IMR-90 (cell line): ENCODE measurements at regions not wholly inside any gene's neighbourhood (a gene's known extent, or its start where the extent isn't known, plus 50 kb on each side); places are given as distances from the start of the nearest gene placed in this dataset.

Experiments used
- ATAC-seq: fragments of 200-7000 bp; cut with Tn5 transposase; 2 replicates; pipeline ENCODE4 v1.9.1; 2020; ENCODE audit warnings: low read depth, mild to moderate bottlenecking, moderate library complexity
- BruUV-seq: library from RNA; stranded (reverse); fragments of 400-500 nt; replicated peaks from 2 replicates; lab custom pipeline; 2021; lab: Mats Ljungman, UMichigan
- CTCF ChIA-PET: fragments of 300-600 bp; formaldehyde crosslinking; extraction: SDS; loops from one replicate; lab custom pipeline; 2021; ENCODE audit warnings: antibody characterized with exemption; lab: Yijun Ruan, JAX
- POLR2A ChIA-PET: fragments of 300-600 bp; sonication (Branson Sonifier 250); formaldehyde crosslinking; loops from one replicate; lab custom pipeline; 2022; ENCODE audit warnings: antibody characterized with exemption; ENCODE audit not compliant: unreplicated experiment; lab: Charles Lee
- DNase-seq: peaks from one replicate; pipeline ENCODE4 v3.0.0; 2013
- H2AFZ ChIP-seq: replicated peaks from 2 replicates; pipeline ENCODE3; 2013; ENCODE audit warnings: low read length, mild to moderate bottlenecking; ENCODE audit not compliant: poor library complexity
- H2AK5ac ChIP-seq: 2 replicates; pipeline ENCODE4 v1.6.1; 2013; ENCODE audit warnings: low read depth, low read length, inconsistent platforms
- H2AK9ac ChIP-seq: replicated peaks from 2 replicates; pipeline ENCODE3; 2013; ENCODE audit warnings: mild to moderate bottlenecking, low read depth, low read length, moderate library complexity; ENCODE audit not compliant: poor library complexity
- H2BK120ac ChIP-seq: 2 replicates; pipeline ENCODE4 v1.6.1; 2013; ENCODE audit warnings: low read depth, low read length, inconsistent platforms
- H2BK15ac ChIP-seq: 3 replicates; pipeline ENCODE4 v1.6.1; 2013; ENCODE audit warnings: low read depth, low read length, inconsistent platforms
- H2BK20ac ChIP-seq: 2 replicates; pipeline ENCODE4 v1.6.1; 2013; ENCODE audit warnings: low read depth, mild to moderate bottlenecking, inconsistent platforms, low read length, moderate library complexity
- H2BK5ac ChIP-seq: 2 replicates; pipeline ENCODE4 v1.6.1; 2013; ENCODE audit warnings: mild to moderate bottlenecking, low read depth, low read length, inconsistent platforms; ENCODE audit not compliant: poor library complexity, severe bottlenecking
- H3K14ac ChIP-seq: replicated peaks from 2 replicates; pipeline ENCODE4 v1.6.1; 2013; ENCODE audit warnings: low read depth, low read length, inconsistent platforms
- H3K18ac ChIP-seq: 2 replicates; pipeline ENCODE4 v1.6.1; 2013; ENCODE audit warnings: low read depth, low read length, control low read depth
- H3K23ac ChIP-seq: 2 replicates; pipeline ENCODE4 v1.6.1; 2013; ENCODE audit warnings: low read depth, low read length, inconsistent platforms
- H3K27ac ChIP-seq: 2 replicates; pipeline ENCODE4 v1.5.1; 2013; ENCODE audit warnings: mild to moderate bottlenecking, control low read depth, low read length; ENCODE audit not compliant: insufficient read depth
- H3K27me3 ChIP-seq: 2 replicates; pipeline ENCODE4 v1.6.1; 2013; ENCODE audit warnings: low read length; ENCODE audit not compliant: control insufficient read depth, insufficient read depth
- H3K36me3 ChIP-seq: 2 replicates; pipeline ENCODE4 v1.6.1; 2013; ENCODE audit warnings: low read length, mixed read lengths; ENCODE audit not compliant: control insufficient read depth, insufficient read depth
- H3K4ac ChIP-seq: 2 replicates; pipeline ENCODE4 v1.6.1; 2013; ENCODE audit warnings: low read depth, low read length, inconsistent platforms
- H3K4me1 ChIP-seq: 2 replicates; pipeline ENCODE4 v1.6.1; 2013; ENCODE audit warnings: low read length, mixed read lengths; ENCODE audit not compliant: control insufficient read depth, insufficient read depth
- H3K4me2 ChIP-seq: 2 replicates; pipeline ENCODE4 v1.6.1; 2013; ENCODE audit warnings: low read depth, mild to moderate bottlenecking, control low read depth, low read length, moderate library complexity
- H3K4me3 ChIP-seq: 2 replicates; pipeline ENCODE4 v1.5.1; 2013; ENCODE audit warnings: low read depth, mild to moderate bottlenecking, control low read depth, low read length, moderate library complexity; ENCODE audit not compliant: insufficient read depth
- H3K56ac ChIP-seq: 2 replicates; pipeline ENCODE4 v1.6.1; 2013; ENCODE audit warnings: low read length, inconsistent platforms; ENCODE audit not compliant: insufficient read depth; ENCODE audit errors: extremely low read depth
- H3K79me1 ChIP-seq, 2 experiments: 2 replicates each; pipeline ENCODE4 v1.6.1; 2013; ENCODE audit warnings: low read length in 2 of 2, inconsistent platforms in 1 of 2, low read depth in 1 of 2
- H3K9ac ChIP-seq: 2 replicates; pipeline ENCODE4 v1.6.1; 2013; ENCODE audit warnings: low read depth, low read length, control low read depth
- H3K9me1 ChIP-seq: 2 replicates; pipeline ENCODE4 v1.6.1; 2013; ENCODE audit warnings: low read length, inconsistent platforms; ENCODE audit not compliant: insufficient read depth
- H3K9me3 ChIP-seq: 2 replicates; pipeline ENCODE4 v1.6.1; 2013; ENCODE audit warnings: low read length; ENCODE audit not compliant: control insufficient read depth, insufficient read depth
- H4K20me1 ChIP-seq: 2 replicates; pipeline ENCODE4 v1.6.1; 2013; ENCODE audit warnings: low read length, inconsistent platforms; ENCODE audit not compliant: insufficient read depth
- H4K5ac ChIP-seq: 2 replicates; pipeline ENCODE4 v1.6.1; 2013; ENCODE audit warnings: mild to moderate bottlenecking, low read depth, low read length, control low read depth
- H4K8ac ChIP-seq, 2 experiments: 2 replicates each; pipeline ENCODE4 v1.6.1; 2013; ENCODE audit warnings: low read depth in 2 of 2, low read length in 2 of 2, control low read depth in 1 of 2, inconsistent platforms in 1 of 2
- H4K91ac ChIP-seq: 2 replicates; pipeline ENCODE4 v1.6.1; 2013; ENCODE audit warnings: low read depth, low read length, inconsistent platforms; ENCODE audit not compliant: insufficient read depth
- RFX5 ChIP-seq: IDR thresholded peaks from 2 replicates; pipeline ENCODE4 v1.8.0; 2012; ENCODE audit warnings: low read depth, mild to moderate bottlenecking, low read length, moderate library complexity
- USF2 ChIP-seq: fragments of 150-350 bp; IDR thresholded peaks from 2 replicates; pipeline ENCODE4 v1.6.1; 2017; ENCODE audit warnings: mild to moderate bottlenecking, antibody characterized with exemption, low read length, low read depth
- WGBS, 2 experiments: methylation state at CpG; one replicate each; pipeline versions ENCODE4 v1.1.5 to v1.1.7; 2013; ENCODE audit warnings: missing lambda C conversion rate in 2 of 2; ENCODE audit not compliant: insufficient read length in 1 of 2; ENCODE audit errors: extremely low coverage in 2 of 2; 5-methylcytosine and 5-hydroxymethylcytosine counted together
- dilution Hi-C: fragments of 300-500 bp; cut with HindIII; formaldehyde crosslinking; loops from one replicate; pipeline ENCODE4 v1.14.3; 2018; ENCODE audit warnings: low sequenced_read_pairs; ENCODE audit not compliant: unreplicated experiment
- in situ Hi-C: fragments of 300-500 bp; cut with MboI; formaldehyde crosslinking; loops from 3 replicates; pipeline ENCODE4 v1.14.3; 2019; ENCODE audit warnings: low sequenced_read_pairs, inconsistent platforms, mixed read lengths
- intact Hi-C: fragments of 100-400 bp; cut with micrococcal nuclease; formaldehyde crosslinking; loops from 2 replicates; pipeline ENCODE4 v1.10.0; 2022

- Histone ChIP-seq H4K5ac (no peak overlapping the region), H4K91ac (no peak overlapping the region), H3K23ac (no peak overlapping the region), H4K20me1 (no peaks in the 10 kb centered on the region), H2AK5ac (no peak overlapping the region), H2AK9ac (no peak overlapping the region), H3K14ac (no peak overlapping the region), H2BK5ac (no peak overlapping the region), H3K36me3 (no peaks in the 10 kb centered on the region), H3K9me1 (no peaks in the 10 kb centered on the region), H2BK20ac (no peak overlapping the region), H3K4me2 (no peak overlapping the region), H3K4me3 (no peak overlapping the region), H3K18ac (no peak overlapping the region), H3K56ac (no peak overlapping the region), H2BK15ac (no peak overlapping the region), H4K8ac (no peak overlapping the region), H3K79me1 (no peaks in the 10 kb centered on the region), H3K4ac (no peak overlapping the region), H3K9ac (no peak overlapping the region), H3K27me3 (peaks cover 10% of the 10 kb centered on the region; the same call in 1 of the 2 replicates), H2AFZ (no peak overlapping the region), H3K4me1 (no peaks in the 10 kb centered on the region), H2BK120ac (no peak overlapping the region), H3K27ac (no peak overlapping the region), H3K9me3 (no peaks in the 10 kb centered on the region)
- in situ Hi-C loops, result no loop called here
- CTCF ChIA-PET, result no interaction called here
- no CpG with 5 or more reads among the region's 3 CpGs for WGBS, 2 experiments
- DNase-seq, result no peak
- dilution Hi-C loops, result no loop called here
- POLR2A ChIA-PET, result no interaction called here
- intact Hi-C loops, result no loop called here
- no peak for TF ChIP-seq RFX5
- TF ChIP-seq USF2, result no peak
- ATAC-seq, result no peak
- no TSS peak for BruUV-seq
Measured at GRCh38 chr10:44039599-44039998, 345.3 kb downstream of the CXCL12 start.
